Endothelial cell of umbilical vein (primary cell): ENCODE measurements at regions not wholly inside any gene's neighbourhood (a gene's known extent, or its start where the extent isn't known, plus 50 kb on each side); places are given as distances from the start of the nearest gene placed in this dataset.

Experiments used
- BruUV-seq: library from RNA; stranded (reverse); fragments of 400-500 nt; replicated peaks from 2 replicates; lab custom pipeline; 2021; lab: Mats Ljungman, UMichigan
- CTCF ChIA-PET: fragments of 300-600, 350-600 bp; sonication (Branson Sonifier 250); formaldehyde crosslinking; loops from one replicate; lab custom pipeline; 2021; ENCODE audit warnings: antibody characterized with exemption, inconsistent platforms; lab: Charles Lee
- POLR2A ChIA-PET: fragments of 300-600, 350-600 bp; sonication (Branson Sonifier 250); formaldehyde crosslinking; loops from one replicate; lab custom pipeline; 2021; ENCODE audit warnings: antibody characterized with exemption, inconsistent platforms; lab: Charles Lee
- DNase-seq: peaks from one replicate; pipeline ENCODE4 v3.0.0-alpha.2; 2011; ENCODE audit warnings: low read depth, low spot score
- FAIRE-seq: peaks from 2 replicates; lab custom pipeline; 2011; peaks lifted over from hg19 to GRCh38; lab: Jason Lieb, UNC
- H2AFZ ChIP-seq: 2 replicates; pipeline ENCODE4 v1.6.0; 2012; ENCODE audit warnings: low read depth, low read length, control low read depth, inconsistent platforms
- H3K27ac ChIP-seq: 2 replicates; pipeline ENCODE4 v1.5.1; 2011; ENCODE audit warnings: low read depth, mild to moderate bottlenecking, control low read depth, low read length, moderate library complexity; ENCODE audit not compliant: insufficient read depth
- H3K27me3 ChIP-seq, 2 experiments: 2 replicates each; pipeline versions ENCODE4 v1.6.0 to v1.6.1; 2011; ENCODE audit warnings: low read length in 2 of 2, mixed read lengths in 1 of 2; ENCODE audit not compliant: control insufficient read depth in 2 of 2, insufficient read depth in 2 of 2
- H3K36me3 ChIP-seq, 2 experiments: 2 replicates in 1 of 2; 3 replicates in 1 of 2; pipeline ENCODE4 v1.5.1; 2011; ENCODE audit warnings: low read length in 2 of 2, mild to moderate bottlenecking in 1 of 2, moderate library complexity in 1 of 2; ENCODE audit not compliant: control insufficient read depth in 2 of 2, insufficient read depth in 2 of 2; ENCODE audit errors: extremely low read depth in 1 of 2
- H3K4me1 ChIP-seq: 3 replicates; pipeline ENCODE4 v1.5.1; 2011; ENCODE audit warnings: mild to moderate bottlenecking, low read length; ENCODE audit not compliant: control insufficient read depth, insufficient read depth; ENCODE audit errors: extremely low read depth
- H3K4me2 ChIP-seq: 2 replicates; pipeline ENCODE4 v1.6.1; 2011; ENCODE audit warnings: low read length, control low read depth, mixed read lengths; ENCODE audit not compliant: insufficient read depth
- H3K4me3 ChIP-seq, 3 experiments: fragments of 200-600 bp in 1 of 3; sonication (generic), shearing (Covaris generic) in 1 of 3; replicated peaks in 1 of 3; 2 replicates each; pipeline ENCODE4 v1.5.1; 2011 to 2016; ENCODE audit warnings: control low read depth in 3 of 3, low read length in 3 of 3, mild to moderate bottlenecking in 2 of 3, inconsistent platforms in 1 of 3, low read depth in 1 of 3, moderate library complexity in 1 of 3; ENCODE audit not compliant: insufficient read depth in 1 of 3
- H3K79me2 ChIP-seq: 2 replicates; pipeline ENCODE4 v1.6.0; 2012; ENCODE audit warnings: low read length, inconsistent platforms; ENCODE audit not compliant: control insufficient read depth, insufficient read depth
- H3K9ac ChIP-seq: replicated peaks from 2 replicates; pipeline ENCODE3; 2011; ENCODE audit warnings: low read length, control low read depth; ENCODE audit not compliant: insufficient read depth; ENCODE audit errors: extremely low read depth
- H3K9me1 ChIP-seq: replicated peaks from 3 replicates; pipeline ENCODE4 v1.6.0; 2011; ENCODE audit warnings: mild to moderate bottlenecking, low read length; ENCODE audit not compliant: control insufficient read depth, insufficient read depth; ENCODE audit errors: extremely low read depth
- H3K9me3 ChIP-seq: replicated peaks from 2 replicates; pipeline ENCODE4 v1.5.1; 2012; ENCODE audit warnings: low read length, inconsistent platforms; ENCODE audit not compliant: control insufficient read depth, insufficient read depth
- H4K20me1 ChIP-seq: replicated peaks from 2 replicates; pipeline ENCODE3; 2011; ENCODE audit warnings: mild to moderate bottlenecking, low read length; ENCODE audit not compliant: control insufficient read depth, insufficient read depth; ENCODE audit errors: extremely low read depth
- CTCF ChIP-seq, 2 donors: IDR thresholded peaks; 1 replicate in 1 of 2; 2 replicates in 1 of 2; pipeline ENCODE4 v1.5.1; 2011; ENCODE audit warnings: low read length in 2 of 2, mild to moderate bottlenecking in 2 of 2, moderate library complexity in 2 of 2, control low read depth in 1 of 2, inconsistent platforms in 1 of 2, low read depth in 1 of 2; ENCODE audit not compliant: insufficient read depth in 1 of 2; ENCODE audit errors: extremely low read depth in 1 of 2
- EZH2 ChIP-seq: IDR thresholded peaks from 2 replicates; pipeline ENCODE4 v1.6.1; 2012; ENCODE audit warnings: borderline replicate concordance, low read depth, mild to moderate bottlenecking, moderate library complexity, low read length, inconsistent platforms; ENCODE audit not compliant: severe bottlenecking
- FOS ChIP-seq: IDR thresholded peaks from 2 replicates; pipeline ENCODE4 v1.6.1; 2011; ENCODE audit warnings: mild to moderate bottlenecking, low read length, moderate library complexity, borderline replicate concordance; ENCODE audit not compliant: insufficient read depth
- GATA2 ChIP-seq: IDR thresholded peaks from 2 replicates; pipeline ENCODE4 v1.7.0; 2011; ENCODE audit warnings: low read depth, mild to moderate bottlenecking, moderate library complexity, mixed read lengths, low read length; ENCODE audit not compliant: insufficient read length, insufficient read depth
- JUN ChIP-seq: IDR thresholded peaks from 2 replicates; pipeline ENCODE4 v1.6.1; 2011; ENCODE audit warnings: borderline replicate concordance, low read depth; ENCODE audit not compliant: insufficient read length, insufficient read depth
- MAX ChIP-seq: IDR thresholded peaks from 2 replicates; pipeline ENCODE4 v1.6.1; 2011; ENCODE audit not compliant: insufficient read depth, insufficient read length
- MYC ChIP-seq: IDR thresholded peaks from one replicate; pipeline ENCODE4 v1.6.1; 2011; ENCODE audit warnings: mild to moderate bottlenecking, low read depth, low read length
- POLR2A ChIP-seq: IDR thresholded peaks from 2 replicates; pipeline ENCODE4 v1.6.1; 2012; ENCODE audit warnings: low read depth, mild to moderate bottlenecking, control low read depth, low read length
- POLR2AphosphoS5 ChIP-seq: IDR thresholded peaks from 2 replicates; pipeline ENCODE4 v1.6.1; 2012; ENCODE audit warnings: low read depth, mild to moderate bottlenecking, control low read depth, low read length, moderate library complexity; ENCODE audit not compliant: insufficient read depth
- dilution Hi-C: fragments of 300-500 bp; cut with MboI; formaldehyde crosslinking; loops from one replicate; pipeline ENCODE4 v1.15.0; 2019; ENCODE audit warnings: low sequenced_read_pairs; ENCODE audit not compliant: extremely low pct_ligation_motif_present
- intact Hi-C: fragments of 100-400 bp; cut with micrococcal nuclease; formaldehyde crosslinking; loops from one replicate; pipeline ENCODE4 v1.10.0; 2022

GRCh38 chr5:158487664-158488063, 612.1 kb downstream of the EBF1 start:
- intact Hi-C loops, result no loop called here
- H3K4me1 ChIP-seq, result no peaks in the 10 kb centered on the region

More at GRCh38 chr5:158487664-158488063, 612.1 kb downstream of the EBF1 start:
- H3K79me2 ChIP-seq, result no peaks in the 10 kb centered on the region
- FAIRE-seq (no peak), DNase-seq (no peak)
- no peak overlapping the region for H3K4me2 ChIP-seq
- H3K9ac ChIP-seq, result no peak overlapping the region
- dilution Hi-C loops, result no loop called here
- H3K36me3 ChIP-seq, result no peaks in the 10 kb centered on the region
- H2AFZ ChIP-seq, result no peak overlapping the region
- H3K27ac ChIP-seq, result no peak overlapping the region
- ChIA-PET POLR2A (no interaction called here), CTCF (interaction anchor here (1.5 kb wide), 1 partner anchor 8 kb away, joined by 3 read pairs; no protein-coding TSS in a partner anchor)
- no peaks in the 10 kb centered on the region for H4K20me1 ChIP-seq
- H3K4me3 ChIP-seq, result no peak overlapping the region
- H3K27me3 ChIP-seq, result no peaks in the 10 kb centered on the region
- BruUV-seq, result no TSS peak
- TF ChIP-seq MAX (no peak), POLR2AphosphoS5 (no peak), POLR2A (no peak), EZH2 (no peak), FOS (no peak), CTCF (IDR thresholded peaks at IDR 0.05; ENCODE audit: extremely low read depth in 1 of 2, insufficient read depth in 1 of 2, low read depth in 1 of 2, low read length in 2 of 2) (no peak), GATA2 (no peak), MYC (no peak), JUN (no peak)
- H3K9me1 ChIP-seq, result no peaks in the 10 kb centered on the region
- no peaks in the 10 kb centered on the region for H3K9me3 ChIP-seq
